Left forelimb (tissue), 1 donor: ENCODE measurements at regions not wholly inside any gene's neighbourhood (a gene's known extent, or its start where the extent isn't known, plus 50 kb on each side); places are given as distances from the start of the nearest gene placed in this dataset.

Source experiments
- DNase-seq: peaks from one replicate; pipeline ENCODE4 v3.0.0-alpha.2; 2018; ENCODE audit warnings: low spot score

GRCh38 chr7:12741951-12742575 is 54.6 kb downstream of the ARL4A start:
- no peak for DNase-seq

GRCh38 chr7:12746211-12746610 is 58.8 kb downstream of the ARL4A start:
- no peak for DNase-seq

- DNase-seq, result no peak
Observed at GRCh38 chr7:12747687-12748306, 60.4 kb downstream of the ARL4A start.

- DNase-seq, result no peak
Observed at GRCh38 chr7:12749069-12749468, 61.6 kb downstream of the ARL4A start.

- no peak for DNase-seq
Observed at GRCh38 chr7:12749746-12750145, 62.3 kb downstream of the ARL4A start.

- DNase-seq, result no peak
Observed at GRCh38 chr7:12751764-12752163, 64.3 kb downstream of the ARL4A start.

- no peak for DNase-seq
Observed at GRCh38 chr7:12754179-12754578, 66.7 kb downstream of the ARL4A start.

GRCh38 chr7:12756821-12757220 is 69.4 kb downstream of the ARL4A start:
- DNase-seq, result no peak

GRCh38 chr7:12757443-12757842 is 70.0 kb downstream of the ARL4A start:
- DNase-seq, result no peak

- DNase-seq, result no peak
Observed at GRCh38 chr7:12759151-12759550, 71.7 kb downstream of the ARL4A start.

- DNase-seq, result no peak
Observed at GRCh38 chr7:12761111-12761510, 73.7 kb downstream of the ARL4A start.

- no peak for DNase-seq
Observed at GRCh38 chr7:12761691-12762090, 74.3 kb downstream of the ARL4A start.

GRCh38 chr7:12764458-12764891 is 77.0 kb downstream of the ARL4A start:
- no peak for DNase-seq

- no peak for DNase-seq
Observed at GRCh38 chr7:12765431-12766100, 78.1 kb downstream of the ARL4A start.

GRCh38 chr7:12766416-12766815 is 79.0 kb downstream of the ARL4A start:
- DNase-seq, result no peak

GRCh38 chr7:12768948-12769347 is 81.5 kb downstream of the ARL4A start:
- no peak for DNase-seq

- DNase-seq, result no peak
Observed at GRCh38 chr7:12769444-12769843, 82.0 kb downstream of the ARL4A start.

GRCh38 chr7:12770227-12770975 is 83.0 kb downstream of the ARL4A start:
- DNase-seq, result no peak

- peak; percentile 67 for DNase-seq
Observed at GRCh38 chr7:12771378-12771877, 84.0 kb downstream of the ARL4A start.

- no peak for DNase-seq
Observed at GRCh38 chr7:12772768-12773167, 85.3 kb downstream of the ARL4A start.

GRCh38 chr7:12777257-12777656 is 89.8 kb downstream of the ARL4A start:
- DNase-seq, result no peak

GRCh38 chr7:12779947-12780346 is 92.5 kb downstream of the ARL4A start:
- DNase-seq, result no peak
